ENCODE measurements at regions not wholly inside any gene's neighbourhood (a gene's known extent, or its start where the extent isn't known, plus 50 kb on each side); places are given as distances from the start of the nearest gene placed in this dataset.

DNA sequence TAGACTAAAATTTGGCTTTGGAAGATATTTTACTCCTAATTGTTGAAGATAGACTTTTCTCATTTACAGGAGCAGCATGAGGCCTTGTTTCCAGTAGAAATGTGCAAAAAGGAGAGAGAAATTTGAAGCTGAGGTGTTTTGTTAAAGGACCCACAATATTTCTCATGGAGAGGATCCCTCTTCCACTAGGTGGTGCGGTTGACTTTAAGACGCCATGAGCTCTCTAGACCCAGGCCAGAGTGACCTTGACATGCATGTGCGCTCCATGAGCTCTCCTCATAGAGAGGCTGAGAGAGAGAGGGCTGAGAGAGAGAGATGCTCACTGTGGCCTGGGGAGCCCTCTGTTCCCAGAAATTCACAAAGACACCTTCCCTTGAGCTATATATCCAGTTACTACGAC is 861.2 kb upstream of the EYS start:
- H3K4me3 ChIP-seq (ENCODE audit: low read depth, low read length) = no peak overlapping the region
- TF ChIP-seq, protein P1, sequence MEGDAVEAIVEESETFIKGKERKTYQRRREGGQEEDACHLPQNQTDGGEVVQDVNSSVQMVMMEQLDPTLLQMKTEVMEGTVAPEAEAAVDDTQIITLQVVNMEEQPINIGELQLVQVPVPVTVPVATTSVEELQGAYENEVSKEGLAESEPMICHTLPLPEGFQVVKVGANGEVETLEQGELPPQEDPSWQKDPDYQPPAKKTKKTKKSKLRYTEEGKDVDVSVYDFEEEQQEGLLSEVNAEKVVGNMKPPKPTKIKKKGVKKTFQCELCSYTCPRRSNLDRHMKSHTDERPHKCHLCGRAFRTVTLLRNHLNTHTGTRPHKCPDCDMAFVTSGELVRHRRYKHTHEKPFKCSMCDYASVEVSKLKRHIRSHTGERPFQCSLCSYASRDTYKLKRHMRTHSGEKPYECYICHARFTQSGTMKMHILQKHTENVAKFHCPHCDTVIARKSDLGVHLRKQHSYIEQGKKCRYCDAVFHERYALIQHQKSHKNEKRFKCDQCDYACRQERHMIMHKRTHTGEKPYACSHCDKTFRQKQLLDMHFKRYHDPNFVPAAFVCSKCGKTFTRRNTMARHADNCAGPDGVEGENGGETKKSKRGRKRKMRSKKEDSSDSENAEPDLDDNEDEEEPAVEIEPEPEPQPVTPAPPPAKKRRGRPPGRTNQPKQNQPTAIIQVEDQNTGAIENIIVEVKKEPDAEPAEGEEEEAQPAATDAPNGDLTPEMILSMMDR (IDR thresholded peaks at IDR 0.05; ENCODE audit: borderline replicate concordance, insufficient read depth, low read depth, low read length) = no peak

DNA sequence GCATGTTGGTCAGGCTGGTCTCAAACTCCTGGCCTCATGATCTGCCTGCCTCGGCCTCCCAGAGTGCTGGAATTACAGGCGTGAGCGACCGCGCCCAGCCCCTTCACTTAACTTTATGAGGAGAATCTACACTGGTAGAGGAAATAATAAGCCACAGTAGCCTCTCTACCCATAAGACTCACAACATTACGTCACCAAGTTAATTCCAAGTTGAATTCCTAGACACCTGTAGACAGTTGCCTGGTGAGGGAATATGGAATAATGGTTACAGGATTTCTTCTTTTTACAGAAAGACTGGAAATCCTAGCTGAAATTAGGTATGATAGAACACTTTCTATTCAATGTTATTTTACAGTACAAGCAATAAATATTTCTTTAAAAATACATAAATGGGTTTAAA is 854.5 kb upstream of the EYS start:
- TF ChIP-seq, protein P1 (IDR thresholded peaks at IDR 0.05; ENCODE audit: borderline replicate concordance, insufficient read depth, low read depth, low read length) = no peak
- no peak overlapping the region for H3K4me3 ChIP-seq (ENCODE audit: low read depth, low read length)

GRCh38 chr6:66558189-66558588 is 851.2 kb upstream of the EYS start:
- H3K4me3 ChIP-seq (ENCODE audit: low read depth, low read length) = no peak overlapping the region
- TF ChIP-seq, protein P1 (IDR thresholded peaks at IDR 0.05; ENCODE audit: borderline replicate concordance, insufficient read depth, low read depth, low read length) = no peak

DNA sequence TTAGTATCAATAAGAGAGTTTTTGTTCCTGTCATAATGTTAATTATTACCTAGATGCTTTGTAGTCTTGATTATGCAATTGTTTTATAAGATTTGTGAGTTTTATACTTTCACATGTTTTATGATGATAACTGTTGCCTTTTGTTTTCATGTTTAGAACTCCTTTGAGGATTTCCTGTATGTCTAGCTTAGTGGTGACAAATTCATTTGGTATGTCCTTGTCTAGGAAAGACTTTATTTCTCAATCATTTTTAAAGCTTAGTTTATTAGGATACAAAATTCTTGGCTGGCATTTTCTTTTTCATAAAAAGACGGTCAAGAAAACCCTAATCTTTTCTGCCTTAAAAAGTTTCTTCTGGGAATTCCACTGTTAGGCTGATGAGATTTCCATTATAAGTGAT is 849.9 kb upstream of the EYS start:
- TF ChIP-seq, protein P1 (IDR thresholded peaks at IDR 0.05; ENCODE audit: borderline replicate concordance, insufficient read depth, low read depth, low read length) = no peak
- no peak overlapping the region for H3K4me3 ChIP-seq (ENCODE audit: low read depth, low read length)

DNA sequence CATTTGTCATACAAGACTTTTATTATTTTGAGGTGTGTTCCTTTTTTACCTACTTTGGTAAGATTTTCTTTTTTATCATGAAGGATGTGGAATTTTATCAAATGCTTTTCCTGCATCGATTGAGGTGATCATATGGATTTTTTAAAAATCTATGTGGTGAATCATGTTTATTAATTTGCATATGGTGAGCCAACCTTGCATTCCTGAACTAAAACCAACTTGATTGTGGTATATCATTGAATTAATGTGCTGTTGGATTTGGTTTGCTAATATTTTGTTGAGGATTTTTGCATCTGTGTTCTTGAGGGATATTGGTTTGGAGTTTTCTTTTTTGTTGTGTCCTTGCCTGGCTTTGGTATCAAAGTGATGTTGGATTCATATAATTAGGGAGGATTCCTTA is 848.1 kb upstream of the EYS start:
- H3K4me3 ChIP-seq (ENCODE audit: low read depth, low read length) = no peak overlapping the region
- TF ChIP-seq, protein P1 (IDR thresholded peaks at IDR 0.05; ENCODE audit: borderline replicate concordance, insufficient read depth, low read depth, low read length) = no peak

- H3K4me3 ChIP-seq (ENCODE audit: low read depth, low read length) = no peak overlapping the region
- TF ChIP-seq, protein P1 (IDR thresholded peaks at IDR 0.05; ENCODE audit: borderline replicate concordance, insufficient read depth, low read depth, low read length) = no peak
These were observed 846.4 kb upstream of the EYS start for GRCh38 chr6:66553441-66553840.

GRCh38 chr6:66538551-66539135 is 831.6 kb upstream of the EYS start:
- H3K4me3 ChIP-seq (ENCODE audit: low read depth, low read length) = no peak overlapping the region
- TF ChIP-seq, protein P1 (IDR thresholded peaks at IDR 0.05; ENCODE audit: borderline replicate concordance, insufficient read depth, low read depth, low read length) = no peak

Data from GM12875 (cell line).